ENCODE measurements at regions not wholly inside any gene's neighbourhood (a gene's known extent, or its start where the extent isn't known, plus 50 kb on each side); places are given as distances from the start of the nearest gene placed in this dataset.

DNA sequence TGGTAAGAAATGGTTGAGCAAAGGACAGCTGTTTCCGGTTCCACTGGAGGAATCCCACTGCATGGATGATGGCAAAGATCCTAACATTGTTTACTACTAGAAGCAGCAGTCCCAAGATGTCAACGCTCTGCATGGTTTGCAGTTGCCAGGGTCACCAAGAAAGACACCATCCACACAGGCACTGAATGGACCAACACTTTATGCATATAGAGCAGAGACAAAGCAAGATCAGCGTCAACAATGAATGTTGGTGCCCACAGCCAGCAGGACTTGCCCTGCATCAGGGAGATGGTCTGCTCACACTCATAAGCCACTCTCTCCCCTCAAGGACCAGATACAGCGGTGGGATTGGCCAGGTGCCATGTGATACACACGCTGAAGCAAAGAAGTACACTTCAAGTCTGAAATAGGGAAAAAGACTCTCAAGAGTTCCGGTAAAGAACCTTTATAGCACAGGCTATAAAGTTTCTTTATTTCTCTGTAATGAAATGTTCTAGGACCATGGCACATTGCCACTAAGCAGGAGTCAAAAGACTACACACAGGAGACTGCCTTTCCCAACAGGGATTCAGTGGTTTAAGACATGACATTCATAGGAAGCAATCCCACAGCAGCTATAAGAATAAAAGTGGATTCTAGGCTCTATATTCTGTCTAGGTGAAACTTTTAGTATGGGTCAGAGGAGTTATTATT is 133.2 kb upstream of the EPHA4 start:
- TF ChIP-seq CTCF (conservative IDR thresholded peaks at IDR 0.05; ENCODE audit: low read depth, low read length) (no peak), CHD1 (IDR thresholded peaks at IDR 0.05; ENCODE audit: low read depth, low read length) (no peak), POLR2A (IDR thresholded peaks at IDR 0.05; ENCODE audit: low read depth, low read length) (no peak), MXI1 (IDR thresholded peaks at IDR 0.05; ENCODE audit: borderline replicate concordance, low read depth, low read length) (no peak), USF2 (IDR thresholded peaks at IDR 0.05; ENCODE audit: low read depth, low read length) (no peak), BHLHE40 (IDR thresholded peaks at IDR 0.05; ENCODE audit: low read depth, low read length) (no peak)
